Transverse colon (tissue), 3 donors: ENCODE measurements at regions not wholly inside any gene's neighbourhood (a gene's known extent, or its start where the extent isn't known, plus 50 kb on each side); places are given as distances from the start of the nearest gene placed in this dataset.
"Not testable (repeated sequence)": the region's sequence is repeated elsewhere in the genome, so short reads cannot be mapped to it uniquely, and the experiment has no call there.

Experiments used
- EP300 ChIP-seq: sonication (generic); formaldehyde crosslinking; IDR thresholded peaks from one replicate; pipeline ENCODE4 v1.6.1; 2017; ENCODE audit warnings: antibody characterized with exemption, low read depth
- POLR2A ChIP-seq: fragments of 450-650 bp; IDR thresholded peaks from one replicate; pipeline ENCODE4 v1.6.1; 2016; ENCODE audit warnings: antibody characterized with exemption, mild to moderate bottlenecking, moderate library complexity
- TF ChIP-seq, protein P1 (sequence below), 5 experiments: fragments of 200-600 bp in 3 of 5; fragments of 450-650 bp in 2 of 5; sonication (generic) in 3 of 5; IDR thresholded peaks; 1 replicate in 2 of 5; 2 replicates in 3 of 5; pipeline ENCODE4 v1.5.1; 2016 to 2017; ENCODE audit warnings: antibody characterized with exemption in 5 of 5, inconsistent platforms in 3 of 5, mild to moderate bottlenecking in 2 of 5, moderate library complexity in 1 of 5

DNA sequence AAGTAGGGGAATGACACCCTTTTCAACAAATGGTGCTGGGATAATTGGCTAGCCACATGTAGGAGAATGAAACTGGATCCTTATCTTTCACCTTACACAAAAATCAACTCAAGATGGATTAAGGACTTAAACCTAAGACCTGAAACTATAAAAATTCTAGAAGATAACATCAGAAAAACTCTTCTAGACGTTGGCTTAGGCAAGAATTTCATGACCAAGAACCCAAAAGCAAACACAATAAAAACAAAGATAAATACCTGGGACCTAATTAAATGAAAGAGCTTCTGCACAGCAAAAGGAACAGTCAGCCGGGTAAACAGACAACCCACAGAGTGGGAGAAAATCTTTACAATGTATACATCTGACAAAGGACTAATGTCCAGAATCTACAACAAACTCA lies 345.5 kb downstream of the GPD2 start:
- TF ChIP-seq, protein P1, sequence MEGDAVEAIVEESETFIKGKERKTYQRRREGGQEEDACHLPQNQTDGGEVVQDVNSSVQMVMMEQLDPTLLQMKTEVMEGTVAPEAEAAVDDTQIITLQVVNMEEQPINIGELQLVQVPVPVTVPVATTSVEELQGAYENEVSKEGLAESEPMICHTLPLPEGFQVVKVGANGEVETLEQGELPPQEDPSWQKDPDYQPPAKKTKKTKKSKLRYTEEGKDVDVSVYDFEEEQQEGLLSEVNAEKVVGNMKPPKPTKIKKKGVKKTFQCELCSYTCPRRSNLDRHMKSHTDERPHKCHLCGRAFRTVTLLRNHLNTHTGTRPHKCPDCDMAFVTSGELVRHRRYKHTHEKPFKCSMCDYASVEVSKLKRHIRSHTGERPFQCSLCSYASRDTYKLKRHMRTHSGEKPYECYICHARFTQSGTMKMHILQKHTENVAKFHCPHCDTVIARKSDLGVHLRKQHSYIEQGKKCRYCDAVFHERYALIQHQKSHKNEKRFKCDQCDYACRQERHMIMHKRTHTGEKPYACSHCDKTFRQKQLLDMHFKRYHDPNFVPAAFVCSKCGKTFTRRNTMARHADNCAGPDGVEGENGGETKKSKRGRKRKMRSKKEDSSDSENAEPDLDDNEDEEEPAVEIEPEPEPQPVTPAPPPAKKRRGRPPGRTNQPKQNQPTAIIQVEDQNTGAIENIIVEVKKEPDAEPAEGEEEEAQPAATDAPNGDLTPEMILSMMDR (IDR thresholded peaks at IDR 0.05) = not testable (repeated sequence)
- not testable (repeated sequence) for TF ChIP-seq POLR2A, EP300
